Activated T-helper 2 cell treated with anti-CD3 and anti-CD28 coated beads, Interferon-gamma antibody, Interleukin-2, Interleukin-4, amounts not matched to agents 10 μg/mL and 5 μg/mL and 100 μg/mL, durations not matched to agents 14 hours and 24 hours and 36 hours (primary cell): ENCODE measurements at regions not wholly inside any gene's neighbourhood (a gene's known extent, or its start where the extent isn't known, plus 50 kb on each side); places are given as distances from the start of the nearest gene placed in this dataset.

Experiments used
- DNase-seq: peaks from one replicate; pipeline ENCODE4 v3.0.0; 2021; ENCODE audit warnings: low spot score
- H3K27ac Mint-ChIP-seq: one replicate; pipeline ENCODE4 v1.8.0; 2021; ENCODE audit warnings: mixed read lengths
- H3K27me3 Mint-ChIP-seq: one replicate; pipeline ENCODE4 v1.8.0; 2021; ENCODE audit warnings: low read depth, mixed read lengths
- H3K36me3 Mint-ChIP-seq: one replicate; pipeline ENCODE4 v1.8.0; 2021; ENCODE audit warnings: low read depth, mixed read lengths
- H3K4me1 Mint-ChIP-seq: one replicate; pipeline ENCODE4 v1.8.0; 2021; ENCODE audit warnings: low read depth, mixed read lengths
- H3K4me3 Mint-ChIP-seq: one replicate; pipeline ENCODE4 v1.8.0; 2021; ENCODE audit warnings: low read depth, mild to moderate bottlenecking, moderate library complexity, mixed read lengths
- H3K9me3 Mint-ChIP-seq: one replicate; pipeline ENCODE4 v1.8.0; 2021; ENCODE audit warnings: mixed read lengths
- intact Hi-C: fragments of 100-400 bp; cut with micrococcal nuclease; formaldehyde crosslinking; loops from one replicate; pipeline ENCODE4 v1.15.1; 2023

- no peak for DNase-seq
- peaks cover 10% of the 10 kb centered on the region for H3K9me3 Mint-ChIP-seq
Measured at GRCh38 chr2:41364842-41365241, 683.0 kb upstream of the PKDCC start.

DNA sequence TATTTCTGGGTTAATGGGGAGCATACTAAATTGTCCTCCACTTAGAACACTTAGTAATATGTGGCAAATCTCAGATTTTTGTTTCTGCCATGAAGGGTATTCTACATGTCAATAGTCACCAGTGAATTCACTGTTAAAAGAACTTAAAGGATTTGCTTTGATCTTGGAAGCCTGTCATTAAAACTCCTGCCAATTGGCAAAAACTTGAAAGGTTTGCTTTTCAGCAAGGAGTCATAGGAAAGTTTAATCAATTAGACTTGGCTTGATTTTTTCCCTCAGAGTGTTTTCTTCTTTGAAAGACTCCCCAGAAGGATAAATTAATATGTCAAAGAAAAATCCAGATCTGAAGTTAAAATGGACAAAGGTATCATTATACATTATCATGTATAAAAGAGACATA, 671.9 kb upstream of the PKDCC start:
- H3K27me3 Mint-ChIP-seq: no peaks in the 10 kb centered on the region
- intact Hi-C loops: no loop called here
- H3K9me3 Mint-ChIP-seq: no peaks in the 10 kb centered on the region
- H3K36me3 Mint-ChIP-seq: no peaks in the 10 kb centered on the region
- no peak for DNase-seq
- H3K4me1 Mint-ChIP-seq: no peaks in the 10 kb centered on the region
- no peak overlapping the region for H3K27ac Mint-ChIP-seq
- no peak overlapping the region for H3K4me3 Mint-ChIP-seq

More at GRCh38 chr2:41364842-41365241, 683.0 kb upstream of the PKDCC start:
- Mint-ChIP-seq H3K4me1 (no peaks in the 10 kb centered on the region), H3K27me3 (no peaks in the 10 kb centered on the region), H3K27ac (no peak overlapping the region), H3K4me3 (no peak overlapping the region), H3K36me3 (no peaks in the 10 kb centered on the region)
- intact Hi-C loops: no loop called here

DNA sequence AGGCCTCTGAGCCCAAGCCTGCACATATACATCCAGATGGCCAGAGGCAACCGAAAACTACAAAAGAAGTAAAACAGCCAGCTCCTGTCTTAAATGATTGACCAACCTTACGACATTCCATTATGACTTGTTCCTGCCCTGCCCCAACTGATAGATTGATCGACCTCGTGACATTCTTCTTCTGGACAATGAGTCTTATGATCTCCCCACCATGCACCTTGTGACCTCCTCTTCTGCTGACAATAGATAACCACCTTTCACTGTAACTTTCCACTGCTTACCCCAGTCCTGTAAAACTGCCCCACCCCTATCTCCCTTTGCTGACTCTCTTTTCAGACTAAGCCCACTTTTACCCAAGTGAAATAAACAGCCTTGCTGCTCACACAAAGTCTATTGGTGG, 670.0 kb upstream of the PKDCC start:
- no peaks in the 10 kb centered on the region for H3K36me3 Mint-ChIP-seq
- no peak overlapping the region for H3K4me3 Mint-ChIP-seq
- no peaks in the 10 kb centered on the region for H3K27me3 Mint-ChIP-seq
- no peaks in the 10 kb centered on the region for H3K4me1 Mint-ChIP-seq
- H3K27ac Mint-ChIP-seq: no peak overlapping the region
- intact Hi-C loops: no loop called here
- no peaks in the 10 kb centered on the region for H3K9me3 Mint-ChIP-seq
- no peak for DNase-seq

DNA sequence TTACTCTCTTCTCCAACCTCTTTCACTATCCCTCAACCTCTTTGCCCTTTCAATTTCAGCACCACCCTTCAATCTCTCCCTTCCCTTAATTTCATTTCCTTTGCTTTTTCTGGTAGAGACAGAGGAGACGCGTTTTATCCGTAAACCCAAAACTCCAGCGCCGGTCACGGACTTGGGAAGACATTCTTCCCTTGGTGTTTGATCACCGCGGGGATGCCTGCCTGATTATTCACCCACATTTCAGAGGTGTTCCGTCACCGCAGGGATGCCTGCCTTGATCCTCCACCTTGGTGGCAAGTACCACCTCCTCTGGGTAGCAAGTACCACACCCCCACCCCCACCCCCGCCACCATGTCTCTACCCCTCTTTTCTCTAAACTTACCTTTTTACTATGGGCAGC, 669.4 kb upstream of the PKDCC start:
- Mint-ChIP-seq H3K27ac (no peak overlapping the region), H3K27me3 (no peaks in the 10 kb centered on the region), H3K9me3 (no peaks in the 10 kb centered on the region), H3K4me3 (no peak overlapping the region), H3K4me1 (no peaks in the 10 kb centered on the region), H3K36me3 (no peaks in the 10 kb centered on the region)
- intact Hi-C loops: no loop called here
- no peak for DNase-seq

GRCh38 chr2:41379496-41380221, 668.2 kb upstream of the PKDCC start:
- Mint-ChIP-seq H3K36me3 (no peaks in the 10 kb centered on the region), H3K4me3 (no peak overlapping the region), H3K9me3 (no peaks in the 10 kb centered on the region), H3K4me1 (no peaks in the 10 kb centered on the region), H3K27me3 (no peaks in the 10 kb centered on the region), H3K27ac (no peak overlapping the region)
- intact Hi-C loops: no loop called here
- no peak for DNase-seq

GRCh38 chr2:41381701-41382100, 666.1 kb upstream of the PKDCC start:
- intact Hi-C loops: no loop called here
- no peaks in the 10 kb centered on the region for H3K36me3 Mint-ChIP-seq
- no peak overlapping the region for H3K27ac Mint-ChIP-seq
- H3K27me3 Mint-ChIP-seq: no peaks in the 10 kb centered on the region
- no peaks in the 10 kb centered on the region for H3K4me1 Mint-ChIP-seq
- no peak for DNase-seq
- H3K4me3 Mint-ChIP-seq: no peak overlapping the region
- H3K9me3 Mint-ChIP-seq: no peaks in the 10 kb centered on the region

GRCh38 chr2:41387519-41387918, 660.3 kb upstream of the PKDCC start:
- H3K27me3 Mint-ChIP-seq: no peaks in the 10 kb centered on the region
- no peaks in the 10 kb centered on the region for H3K4me1 Mint-ChIP-seq
- no peak for DNase-seq
- intact Hi-C loops: no loop called here
- no peak overlapping the region for H3K27ac Mint-ChIP-seq
- H3K9me3 Mint-ChIP-seq: no peaks in the 10 kb centered on the region
- H3K4me3 Mint-ChIP-seq: no peak overlapping the region
- H3K36me3 Mint-ChIP-seq: no peaks in the 10 kb centered on the region

- Mint-ChIP-seq H3K27ac (no peak overlapping the region), H3K27me3 (no peaks in the 10 kb centered on the region), H3K36me3 (no peaks in the 10 kb centered on the region), H3K4me1 (no peaks in the 10 kb centered on the region), H3K4me3 (no peak overlapping the region), H3K9me3 (no peaks in the 10 kb centered on the region)
- intact Hi-C loops: no loop called here
- DNase-seq: no peak
Measured at GRCh38 chr2:41393621-41394020, 654.2 kb upstream of the PKDCC start.

DNA sequence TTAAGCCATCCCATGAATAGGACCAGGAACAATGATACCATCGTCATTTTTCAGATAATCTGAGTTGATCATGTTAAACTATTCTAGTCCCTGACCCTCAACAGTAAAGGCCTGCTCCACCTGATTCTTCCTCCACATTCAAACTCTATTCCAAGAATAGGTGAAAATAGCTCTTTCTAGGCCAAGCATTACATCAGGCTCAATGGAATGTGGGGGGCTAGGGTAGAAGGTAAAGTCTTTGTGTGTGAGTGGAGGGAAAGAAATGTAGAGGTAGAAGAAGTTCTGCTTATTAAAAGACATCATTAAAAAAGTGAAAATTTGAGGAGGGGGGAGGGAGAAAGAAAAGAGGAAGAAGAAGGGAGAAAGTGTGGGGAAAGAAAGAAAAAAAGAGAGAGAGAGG, 653.3 kb upstream of the PKDCC start:
- Mint-ChIP-seq H3K36me3 (no peaks in the 10 kb centered on the region), H3K4me3 (no peak overlapping the region), H3K9me3 (no peaks in the 10 kb centered on the region), H3K27ac (no peak overlapping the region), H3K27me3 (no peaks in the 10 kb centered on the region), H3K4me1 (no peaks in the 10 kb centered on the region)
- intact Hi-C loops: no loop called here
- no peak for DNase-seq

GRCh38 chr2:41395692-41396091, 652.1 kb upstream of the PKDCC start:
- no peak for DNase-seq
- Mint-ChIP-seq H3K36me3 (no peaks in the 10 kb centered on the region), H3K4me1 (no peaks in the 10 kb centered on the region), H3K27me3 (no peaks in the 10 kb centered on the region), H3K27ac (no peak overlapping the region), H3K9me3 (no peaks in the 10 kb centered on the region), H3K4me3 (no peak overlapping the region)
- intact Hi-C loops: no loop called here

GRCh38 chr2:41399437-41400087, 648.3 kb upstream of the PKDCC start:
- no peak for DNase-seq
- Mint-ChIP-seq H3K4me3 (no peak overlapping the region), H3K9me3 (no peaks in the 10 kb centered on the region), H3K36me3 (no peaks in the 10 kb centered on the region), H3K4me1 (no peaks in the 10 kb centered on the region), H3K27ac (no peak overlapping the region), H3K27me3 (no peaks in the 10 kb centered on the region)
- intact Hi-C loops: no loop called here

GRCh38 chr2:41400088-41400665, 647.6 kb upstream of the PKDCC start:
- intact Hi-C loops: no loop called here

GRCh38 chr2:41405441-41405840, 642.4 kb upstream of the PKDCC start:
- intact Hi-C loops: no loop called here
- DNase-seq: no peak

More at GRCh38 chr2:41400088-41400665, 647.6 kb upstream of the PKDCC start:
- Mint-ChIP-seq H3K36me3 (no peaks in the 10 kb centered on the region), H3K4me1 (no peaks in the 10 kb centered on the region), H3K9me3 (no peaks in the 10 kb centered on the region), H3K27ac (no peak overlapping the region), H3K27me3 (no peaks in the 10 kb centered on the region), H3K4me3 (no peak overlapping the region)
- DNase-seq: no peak

More at GRCh38 chr2:41405441-41405840, 642.4 kb upstream of the PKDCC start:
- H3K27ac Mint-ChIP-seq: no peak overlapping the region
- no peak overlapping the region for H3K4me3 Mint-ChIP-seq
- no peaks in the 10 kb centered on the region for H3K9me3 Mint-ChIP-seq
- H3K36me3 Mint-ChIP-seq: no peaks in the 10 kb centered on the region
- no peaks in the 10 kb centered on the region for H3K4me1 Mint-ChIP-seq
- no peaks in the 10 kb centered on the region for H3K27me3 Mint-ChIP-seq
